Stimulated activated CD8-positive, alpha-beta memory T cell treated with anti-CD3 and anti-CD28 coated beads, Interleukin-4, amount 100 ng/mL, for 48 hours (primary cell): ENCODE measurements at regions not wholly inside any gene's neighbourhood (a gene's known extent, or its start where the extent isn't known, plus 50 kb on each side); places are given as distances from the start of the nearest gene placed in this dataset.
"Not testable (repeated sequence)": the region's sequence is repeated elsewhere in the genome, so short reads cannot be mapped to it uniquely, and the experiment has no call there.

ENCODE experiments used
- DNase-seq: peaks from one replicate; pipeline ENCODE4 v3.0.0-alpha.2; 2020

GRCh38 chr4:169934794-169935429 lies 91.3 kb downstream of the MFAP3L start:
- DNase-seq: no peak

- DNase-seq: no peak
These were observed 92.7 kb downstream of the MFAP3L start for GRCh38 chr4:169933531-169933930.

GRCh38 chr4:169931964-169932363 lies 94.2 kb downstream of the MFAP3L start:
- DNase-seq: no peak

- DNase-seq: not testable (repeated sequence)
These were observed 95.4 kb downstream of the MFAP3L start for GRCh38 chr4:169930755-169931154.

GRCh38 chr4:169927280-169927679 lies 98.9 kb downstream of the MFAP3L start:
- DNase-seq: no peak

GRCh38 chr4:169925678-169926077 lies 100.5 kb downstream of the MFAP3L start:
- no peak for DNase-seq

GRCh38 chr4:169922632-169923276 lies 103.4 kb downstream of the MFAP3L start:
- DNase-seq: no peak

GRCh38 chr4:169921732-169922131 lies 104.5 kb downstream of the MFAP3L start:
- no peak for DNase-seq

- DNase-seq: no peak
These were observed 105.0 kb downstream of the MFAP3L start for GRCh38 chr4:169921237-169921636.

- not testable (repeated sequence) for DNase-seq
These were observed 106.7 kb downstream of the MFAP3L start for GRCh38 chr4:169919194-169920124.

- no peak for DNase-seq
These were observed 110.7 kb downstream of the MFAP3L start for GRCh38 chr4:169915545-169915944.

- DNase-seq: no peak
These were observed 111.3 kb downstream of the MFAP3L start for GRCh38 chr4:169914866-169915265.

GRCh38 chr4:169912996-169913395 lies 113.2 kb downstream of the MFAP3L start:
- no peak for DNase-seq

- no peak for DNase-seq
These were observed 116.3 kb downstream of the MFAP3L start for GRCh38 chr4:169909897-169910296.

GRCh38 chr4:169909479-169909878 lies 116.7 kb downstream of the MFAP3L start:
- DNase-seq: no peak

- DNase-seq: no peak
These were observed 118.5 kb downstream of the MFAP3L start for GRCh38 chr4:169907705-169908104.

GRCh38 chr4:169906821-169907220 lies 119.4 kb downstream of the MFAP3L start:
- DNase-seq: no peak

- no peak for DNase-seq
These were observed 120.1 kb downstream of the MFAP3L start for GRCh38 chr4:169906104-169906503.

GRCh38 chr4:169902658-169903345 lies 123.4 kb downstream of the MFAP3L start:
- no peak for DNase-seq

GRCh38 chr4:169900241-169900845 lies 125.9 kb downstream of the MFAP3L start:
- no peak for DNase-seq

GRCh38 chr4:169899295-169899694 lies 126.9 kb downstream of the MFAP3L start:
- no peak for DNase-seq

- DNase-seq: no peak
These were observed 128.1 kb downstream of the MFAP3L start for GRCh38 chr4:169898095-169898494.

- DNase-seq: not testable (repeated sequence)
These were observed 131.4 kb downstream of the MFAP3L start for GRCh38 chr4:169894767-169895166.
